HEK293 (cell line): ENCODE measurements at regions not wholly inside any gene's neighbourhood (a gene's known extent, or its start where the extent isn't known, plus 50 kb on each side); places are given as distances from the start of the nearest gene placed in this dataset.

Experiments used
- CTCF ChIA-PET: fragments of 350-600 bp; formaldehyde crosslinking; extraction: SDS; loops from one replicate; lab custom pipeline; 2021; ENCODE audit warnings: antibody characterized with exemption; lab: Yijun Ruan, JAX
- POLR2A ChIA-PET: fragments of 300-600 bp; formaldehyde crosslinking; extraction: SDS; loops from one replicate; lab custom pipeline; 2020; ENCODE audit warnings: antibody characterized with exemption, inconsistent platforms; lab: Yijun Ruan, JAX
- H3K27ac ChIP-seq: fragments of 200-500 bp; sonication (Bioruptor generic); 2 replicates; pipeline ENCODE4 v1.5.1; 2014; ENCODE audit warnings: low read depth, low read length, control low read depth, inconsistent platforms; ENCODE audit errors: extremely low read depth
- H3K36me3 ChIP-seq, 2 experiments: fragments of 200-500 bp in 1 of 2; sonication (Bioruptor generic) in 1 of 2; 1 replicate in 1 of 2; 2 replicates in 1 of 2; pipeline ENCODE4 v1.5.1; 2014 to 2017; ENCODE audit warnings: inconsistent platforms in 2 of 2, low read length in 2 of 2; ENCODE audit not compliant: control insufficient read depth in 2 of 2, insufficient read depth in 1 of 2
- H3K4me1 ChIP-seq: fragments of 200-500 bp; sonication (Bioruptor generic); 2 replicates; pipeline ENCODE4 v1.5.1; 2014; ENCODE audit warnings: mild to moderate bottlenecking, low read length, inconsistent platforms; ENCODE audit not compliant: control insufficient read depth, insufficient read depth
- H3K4me3 ChIP-seq: 2 replicates; pipeline ENCODE4 v1.5.1; 2011; ENCODE audit warnings: low read depth, mild to moderate bottlenecking, control low read depth, low read length, moderate library complexity
- H3K9me3 ChIP-seq: fragments of 200-500 bp; sonication (Bioruptor generic); 2 replicates; pipeline ENCODE4 v1.5.1; 2014; ENCODE audit warnings: low read depth, low read length, inconsistent platforms; ENCODE audit not compliant: control insufficient read depth, insufficient read depth
- GLIS1 ChIP-seq: fragments of 450-650 bp; formaldehyde crosslinking; IDR thresholded peaks from 2 replicates; pipeline ENCODE4 v1.5.1; 2016; ENCODE audit warnings: missing biosample characterization, missing genetic modification characterization
- KLF10 ChIP-seq: fragments of 450-650 bp; IDR thresholded peaks from 2 replicates; pipeline ENCODE4 v1.5.1; 2018; ENCODE audit warnings: missing biosample characterization, mild to moderate bottlenecking, missing genetic modification characterization
- KLF8 ChIP-seq: fragments of 450-650 bp; formaldehyde crosslinking; IDR thresholded peaks from 2 replicates; pipeline ENCODE4 v1.5.1; 2016; ENCODE audit warnings: missing biosample characterization, missing genetic modification characterization
- REST ChIP-seq: fragments of 450-650 bp; formaldehyde crosslinking; IDR thresholded peaks from 2 replicates; pipeline ENCODE4 v1.5.1; 2016; ENCODE audit warnings: missing biosample characterization, missing genetic modification characterization
- SP2 ChIP-seq: fragments of 450-650 bp; formaldehyde crosslinking; IDR thresholded peaks from 2 replicates; pipeline ENCODE4 v1.5.1; 2016; ENCODE audit warnings: missing biosample characterization, missing genetic modification characterization
- ZFP69B ChIP-seq: fragments of 450-650 bp; formaldehyde crosslinking; IDR thresholded peaks from 2 replicates; pipeline ENCODE4 v1.5.1; 2016; ENCODE audit warnings: missing biosample characterization, missing genetic modification characterization
- ZIC2 ChIP-seq: fragments of 450-650 bp; formaldehyde crosslinking; IDR thresholded peaks from 2 replicates; pipeline ENCODE4 v1.5.1; 2016; ENCODE audit warnings: missing biosample characterization, missing genetic modification characterization
- ZNF23 ChIP-seq: fragments of 450-650 bp; formaldehyde crosslinking; IDR thresholded peaks from 2 replicates; pipeline ENCODE4 v1.5.1; 2016; ENCODE audit warnings: missing biosample characterization, missing genetic modification characterization, borderline replicate concordance
- ZNF311 ChIP-seq: fragments of 450-650 bp; formaldehyde crosslinking; IDR thresholded peaks from 2 replicates; pipeline ENCODE4 v1.5.1; 2017; ENCODE audit warnings: missing biosample characterization, missing genetic modification characterization, borderline replicate concordance
- ZNF433 ChIP-seq: fragments of 450-650 bp; formaldehyde crosslinking; IDR thresholded peaks from 2 replicates; pipeline ENCODE4 v1.5.1; 2016; ENCODE audit warnings: missing biosample characterization, missing genetic modification characterization, low read depth
- ZNF558 ChIP-seq: fragments of 450-650 bp; formaldehyde crosslinking; IDR thresholded peaks from 2 replicates; pipeline ENCODE4 v1.5.1; 2016; ENCODE audit warnings: missing biosample characterization, missing genetic modification characterization
- ZNF624 ChIP-seq: fragments of 450-650 bp; formaldehyde crosslinking; IDR thresholded peaks from 2 replicates; pipeline ENCODE4 v1.5.1; 2017; ENCODE audit warnings: missing biosample characterization, missing genetic modification characterization
- ZNF692 ChIP-seq: fragments of 450-650 bp; formaldehyde crosslinking; IDR thresholded peaks from 2 replicates; pipeline ENCODE4 v1.5.1; 2016; ENCODE audit warnings: missing biosample characterization, missing genetic modification characterization
- ZNF791 ChIP-seq: fragments of 450-650 bp; formaldehyde crosslinking; IDR thresholded peaks from 2 replicates; pipeline ENCODE4 v1.5.1; 2016; ENCODE audit warnings: missing biosample characterization, missing genetic modification characterization
- TF ChIP-seq, protein P1 (sequence below): fragments of 450-650 bp; formaldehyde crosslinking; IDR thresholded peaks from 2 replicates; pipeline ENCODE4 v1.5.1; 2016; ENCODE audit warnings: missing biosample characterization, missing genetic modification characterization
- TF ChIP-seq, protein P2 (sequence below): fragments of 450-650 bp; formaldehyde crosslinking; IDR thresholded peaks from 2 replicates; pipeline ENCODE4 v1.5.1; 2016; ENCODE audit warnings: missing biosample characterization, missing genetic modification characterization
- TF ChIP-seq, protein P3 (sequence below): fragments of 450-650 bp; formaldehyde crosslinking; IDR thresholded peaks from 2 replicates; pipeline ENCODE4 v1.5.1; 2016; ENCODE audit warnings: missing biosample characterization, missing genetic modification characterization
- TF ChIP-seq, protein P4 (sequence below): fragments of 450-650 bp; formaldehyde crosslinking; IDR thresholded peaks from 2 replicates; pipeline ENCODE4 v1.5.1; 2016; ENCODE audit warnings: missing biosample characterization, missing genetic modification characterization

- Histone ChIP-seq H3K27ac (no peak overlapping the region), H3K4me1 (no peaks in the 10 kb centered on the region), H3K4me3 (no peak overlapping the region), H3K9me3 (no peaks in the 10 kb centered on the region), H3K36me3 (no peaks in the 10 kb centered on the region)
- TF ChIP-seq KLF10 (tag by site-specific recombination) (no peak), ZFP69B (tag by site-specific recombination) (no peak), ZIC2 (no peak), ZNF433 (no peak), ZNF791 (tag by site-specific recombination) (no peak), ZNF23 (tag by site-specific recombination) (no peak), ZNF624 (no peak), GLIS1 (tag by site-specific recombination) (no peak), SP2 (tag by site-specific recombination) (no peak), ZNF692 (tag by site-specific recombination) (no peak), ZNF558 (tag by site-specific recombination) (no peak), REST (no peak), KLF8 (no peak), ZNF311 (tag by site-specific recombination) (no peak)
- TF ChIP-seq, protein P1, sequence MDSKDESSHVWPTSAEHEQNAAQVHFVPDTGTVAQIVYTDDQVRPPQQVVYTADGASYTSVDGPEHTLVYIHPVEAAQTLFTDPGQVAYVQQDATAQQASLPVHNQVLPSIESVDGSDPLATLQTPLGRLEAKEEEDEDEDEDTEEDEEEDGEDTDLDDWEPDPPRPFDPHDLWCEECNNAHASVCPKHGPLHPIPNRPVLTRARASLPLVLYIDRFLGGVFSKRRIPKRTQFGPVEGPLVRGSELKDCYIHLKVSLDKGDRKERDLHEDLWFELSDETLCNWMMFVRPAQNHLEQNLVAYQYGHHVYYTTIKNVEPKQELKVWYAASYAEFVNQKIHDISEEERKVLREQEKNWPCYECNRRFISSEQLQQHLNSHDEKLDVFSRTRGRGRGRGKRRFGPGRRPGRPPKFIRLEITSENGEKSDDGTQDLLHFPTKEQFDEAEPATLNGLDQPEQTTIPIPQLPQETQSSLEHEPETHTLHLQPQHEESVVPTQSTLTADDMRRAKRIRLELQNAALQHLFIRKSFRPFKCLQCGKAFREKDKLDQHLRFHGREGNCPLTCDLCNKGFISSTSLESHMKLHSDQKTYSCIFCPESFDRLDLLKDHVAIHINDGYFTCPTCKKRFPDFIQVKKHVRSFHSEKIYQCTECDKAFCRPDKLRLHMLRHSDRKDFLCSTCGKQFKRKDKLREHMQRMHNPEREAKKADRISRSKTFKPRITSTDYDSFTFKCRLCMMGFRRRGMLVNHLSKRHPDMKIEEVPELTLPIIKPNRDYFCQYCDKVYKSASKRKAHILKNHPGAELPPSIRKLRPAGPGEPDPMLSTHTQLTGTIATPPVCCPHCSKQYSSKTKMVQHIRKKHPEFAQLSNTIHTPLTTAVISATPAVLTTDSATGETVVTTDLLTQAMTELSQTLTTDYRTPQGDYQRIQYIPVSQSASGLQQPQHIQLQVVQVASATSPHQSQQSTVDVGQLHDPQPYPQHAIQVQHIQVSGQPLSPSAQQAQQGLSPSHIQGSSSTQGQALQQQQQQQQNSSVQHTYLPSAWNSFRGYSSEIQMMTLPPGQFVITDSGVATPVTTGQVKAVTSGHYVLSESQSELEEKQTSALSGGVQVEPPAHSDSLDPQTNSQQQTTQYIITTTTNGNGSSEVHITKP: no peak
- TF ChIP-seq, protein P2, sequence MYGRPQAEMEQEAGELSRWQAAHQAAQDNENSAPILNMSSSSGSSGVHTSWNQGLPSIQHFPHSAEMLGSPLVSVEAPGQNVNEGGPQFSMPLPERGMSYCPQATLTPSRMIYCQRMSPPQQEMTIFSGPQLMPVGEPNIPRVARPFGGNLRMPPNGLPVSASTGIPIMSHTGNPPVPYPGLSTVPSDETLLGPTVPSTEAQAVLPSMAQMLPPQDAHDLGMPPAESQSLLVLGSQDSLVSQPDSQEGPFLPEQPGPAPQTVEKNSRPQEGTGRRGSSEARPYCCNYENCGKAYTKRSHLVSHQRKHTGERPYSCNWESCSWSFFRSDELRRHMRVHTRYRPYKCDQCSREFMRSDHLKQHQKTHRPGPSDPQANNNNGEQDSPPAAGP (tag by site-specific recombination): no peak
- TF ChIP-seq, protein P3, sequence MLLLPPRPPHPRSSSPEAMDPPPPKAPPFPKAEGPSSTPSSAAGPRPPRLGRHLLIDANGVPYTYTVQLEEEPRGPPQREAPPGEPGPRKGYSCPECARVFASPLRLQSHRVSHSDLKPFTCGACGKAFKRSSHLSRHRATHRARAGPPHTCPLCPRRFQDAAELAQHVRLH: no peak
- TF ChIP-seq, protein P4, sequence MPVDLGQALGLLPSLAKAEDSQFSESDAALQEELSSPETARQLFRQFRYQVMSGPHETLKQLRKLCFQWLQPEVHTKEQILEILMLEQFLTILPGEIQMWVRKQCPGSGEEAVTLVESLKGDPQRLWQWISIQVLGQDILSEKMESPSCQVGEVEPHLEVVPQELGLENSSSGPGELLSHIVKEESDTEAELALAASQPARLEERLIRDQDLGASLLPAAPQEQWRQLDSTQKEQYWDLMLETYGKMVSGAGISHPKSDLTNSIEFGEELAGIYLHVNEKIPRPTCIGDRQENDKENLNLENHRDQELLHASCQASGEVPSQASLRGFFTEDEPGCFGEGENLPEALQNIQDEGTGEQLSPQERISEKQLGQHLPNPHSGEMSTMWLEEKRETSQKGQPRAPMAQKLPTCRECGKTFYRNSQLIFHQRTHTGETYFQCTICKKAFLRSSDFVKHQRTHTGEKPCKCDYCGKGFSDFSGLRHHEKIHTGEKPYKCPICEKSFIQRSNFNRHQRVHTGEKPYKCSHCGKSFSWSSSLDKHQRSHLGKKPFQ (tag by site-specific recombination): no peak
- ChIA-PET POLR2A (no interaction called here), CTCF (no interaction called here)
These were observed 330.1 kb upstream of the MARCKS start for GRCh38 chr6:113526995-113527394.
